Astrocyte (in vitro differentiated cells and primary cell): ENCODE measurements at regions not wholly inside any gene's neighbourhood (a gene's known extent, or its start where the extent isn't known, plus 50 kb on each side); places are given as distances from the start of the nearest gene placed in this dataset.

ENCODE experiments used
- DNase-seq: peaks from one replicate; pipeline ENCODE4 v3.0.0-alpha.2; 2010; ENCODE audit warnings: low read depth
- FAIRE-seq: peaks from 2 replicates; lab custom pipeline; 2011; peaks lifted over from hg19 to GRCh38; lab: Jason Lieb, UNC
- H2AFZ ChIP-seq: 2 replicates; pipeline ENCODE4 v1.6.0; 2012; ENCODE audit warnings: low read depth, low read length, inconsistent platforms
- H3K27ac ChIP-seq: 2 replicates; pipeline ENCODE4 v1.5.1; 2011; ENCODE audit warnings: low read depth, low read length, inconsistent platforms
- H3K27me3 ChIP-seq: 2 replicates; pipeline ENCODE4 v1.6.0; 2011; ENCODE audit warnings: low read length, inconsistent platforms; ENCODE audit not compliant: insufficient read depth
- H3K36me3 ChIP-seq: 2 replicates; pipeline ENCODE4 v1.5.1; 2011; ENCODE audit warnings: low read length, inconsistent platforms; ENCODE audit not compliant: insufficient read depth
- H3K4me1 ChIP-seq: 2 replicates; pipeline ENCODE4 v1.5.1; 2011; ENCODE audit warnings: low read length, inconsistent platforms; ENCODE audit not compliant: insufficient read depth
- H3K4me2 ChIP-seq: 2 replicates; pipeline ENCODE4 v1.6.0; 2012; ENCODE audit warnings: low read length, inconsistent platforms
- H3K4me3 ChIP-seq: 2 replicates; pipeline ENCODE4 v1.5.1; 2011; ENCODE audit warnings: low read depth, mild to moderate bottlenecking, low read length, inconsistent platforms; ENCODE audit not compliant: insufficient read depth
- H3K79me2 ChIP-seq: 2 replicates; pipeline ENCODE4 v1.6.0; 2012; ENCODE audit warnings: mild to moderate bottlenecking, low read length, inconsistent platforms; ENCODE audit not compliant: insufficient read depth
- H3K9ac ChIP-seq: 2 replicates; pipeline ENCODE4 v1.6.0; 2012; ENCODE audit warnings: mild to moderate bottlenecking, low read length, inconsistent platforms
- H3K9me3 ChIP-seq: 2 replicates; pipeline ENCODE4 v1.5.1; 2012; ENCODE audit warnings: low read depth, mild to moderate bottlenecking, low read length, inconsistent platforms; ENCODE audit not compliant: insufficient read depth
- H4K20me1 ChIP-seq: 2 replicates; pipeline ENCODE4 v1.6.0; 2012; ENCODE audit warnings: low read length, inconsistent platforms; ENCODE audit not compliant: insufficient read depth
- H3K27ac Mint-ChIP-seq: one replicate; pipeline ENCODE4 v1.8.0; 2021; ENCODE audit warnings: mild to moderate bottlenecking, mixed read lengths; ENCODE audit not compliant: unreplicated experiment
- H3K27me3 Mint-ChIP-seq: one replicate; pipeline ENCODE4 v1.8.0; 2021; ENCODE audit warnings: low read depth, mixed read lengths; ENCODE audit not compliant: unreplicated experiment
- H3K36me3 Mint-ChIP-seq: one replicate; pipeline ENCODE4 v1.8.0; 2021; ENCODE audit warnings: low read depth, mixed read lengths; ENCODE audit not compliant: unreplicated experiment
- H3K4me1 Mint-ChIP-seq: one replicate; pipeline ENCODE4 v1.8.0; 2021; ENCODE audit warnings: low read depth, mixed read lengths; ENCODE audit not compliant: unreplicated experiment
- H3K4me3 Mint-ChIP-seq: one replicate; pipeline ENCODE4 v1.8.0; 2021; ENCODE audit warnings: mild to moderate bottlenecking, moderate library complexity, mixed read lengths; ENCODE audit not compliant: unreplicated experiment
- H3K9me3 Mint-ChIP-seq: one replicate; pipeline ENCODE4 v1.8.0; 2021; ENCODE audit warnings: mild to moderate bottlenecking, mixed read lengths; ENCODE audit not compliant: unreplicated experiment
- CTCF ChIP-seq: IDR thresholded peaks from 2 replicates; pipeline ENCODE4 v1.5.1; 2011; ENCODE audit warnings: low read depth, mild to moderate bottlenecking, inconsistent platforms, low read length, moderate library complexity; ENCODE audit not compliant: insufficient read depth
- EZH2 ChIP-seq: IDR thresholded peaks from 2 replicates; pipeline ENCODE4 v1.6.1; 2012; ENCODE audit warnings: mild to moderate bottlenecking, low read length, inconsistent platforms; ENCODE audit not compliant: insufficient read depth

GRCh38 chr4:138689187-138689586 lies 326.4 kb upstream of the NOCT start:
- no peaks in the 10 kb centered on the region for H3K36me3 ChIP-seq
- H3K9ac ChIP-seq = no peak overlapping the region
- H3K4me3 Mint-ChIP-seq = no peak overlapping the region
- no peak for TF ChIP-seq CTCF
- no peak for TF ChIP-seq EZH2
- no peaks in the 10 kb centered on the region for H3K4me1 ChIP-seq
- no peak overlapping the region for H3K27ac ChIP-seq
- no peak overlapping the region for H3K27ac Mint-ChIP-seq
- H3K27me3 ChIP-seq = no peaks in the 10 kb centered on the region
- no peaks in the 10 kb centered on the region for H4K20me1 ChIP-seq
- H3K9me3 Mint-ChIP-seq = peaks cover 2% of the 10 kb centered on the region
- no peak for DNase-seq
- H3K9me3 ChIP-seq = no peaks in the 10 kb centered on the region
- H3K79me2 ChIP-seq = no peaks in the 10 kb centered on the region
- H3K4me3 ChIP-seq = no peak overlapping the region
- peaks cover 6% of the 10 kb centered on the region for H3K27me3 Mint-ChIP-seq
- H3K4me1 Mint-ChIP-seq = no peaks in the 10 kb centered on the region
- H2AFZ ChIP-seq = no peak overlapping the region
- FAIRE-seq = no peak
- H3K4me2 ChIP-seq = no peak overlapping the region
- H3K36me3 Mint-ChIP-seq = peaks cover 2% of the 10 kb centered on the region

GRCh38 chr4:138688408-138689085 lies 327.0 kb upstream of the NOCT start:
- peaks cover 2% of the 10 kb centered on the region for H3K36me3 Mint-ChIP-seq
- FAIRE-seq (peak; percentile 20), DNase-seq (no peak)
- no peak overlapping the region for H2AFZ ChIP-seq
- no peak overlapping the region for H3K4me3 ChIP-seq
- H3K4me2 ChIP-seq = no peak overlapping the region
- no peak overlapping the region for H3K27ac Mint-ChIP-seq
- H3K9me3 ChIP-seq = no peaks in the 10 kb centered on the region
- H3K27me3 Mint-ChIP-seq = peaks cover 6% of the 10 kb centered on the region
- H3K27me3 ChIP-seq = no peaks in the 10 kb centered on the region
- no peak for TF ChIP-seq CTCF
- TF ChIP-seq EZH2 = no peak
- no peaks in the 10 kb centered on the region for H3K36me3 ChIP-seq
- no peak overlapping the region for H3K27ac ChIP-seq
- H3K79me2 ChIP-seq = no peaks in the 10 kb centered on the region
- no peak overlapping the region for H3K4me3 Mint-ChIP-seq
- H3K9ac ChIP-seq = no peak overlapping the region
- H3K9me3 Mint-ChIP-seq = peaks cover 2% of the 10 kb centered on the region
- H4K20me1 ChIP-seq = no peaks in the 10 kb centered on the region
- H3K4me1 Mint-ChIP-seq = no peaks in the 10 kb centered on the region
- no peaks in the 10 kb centered on the region for H3K4me1 ChIP-seq

- Histone ChIP-seq H4K20me1 (no peaks in the 10 kb centered on the region), H3K27ac (no peak overlapping the region), H3K79me2 (no peaks in the 10 kb centered on the region), H3K4me2 (no peak overlapping the region), H2AFZ (no peak overlapping the region), H3K27me3 (no peaks in the 10 kb centered on the region), H3K36me3 (no peaks in the 10 kb centered on the region), H3K9me3 (no peaks in the 10 kb centered on the region), H3K4me1 (no peaks in the 10 kb centered on the region), H3K4me3 (no peak overlapping the region), H3K9ac (no peak overlapping the region)
- Mint-ChIP-seq H3K27ac (no peak overlapping the region), H3K4me1 (no peaks in the 10 kb centered on the region), H3K36me3 (peaks cover 2% of the 10 kb centered on the region), H3K27me3 (peaks cover 9% of the 10 kb centered on the region), H3K4me3 (no peak overlapping the region), H3K9me3 (peaks cover 2% of the 10 kb centered on the region)
- TF ChIP-seq EZH2 (no peak), CTCF (no peak)
- DNase-seq (no peak), FAIRE-seq (no peak)
These were observed 329.3 kb upstream of the NOCT start for GRCh38 chr4:138686106-138686835.
